ENCODE measurements at regions not wholly inside any gene's neighbourhood (a gene's known extent, or its start where the extent isn't known, plus 50 kb on each side); places are given as distances from the start of the nearest gene placed in this dataset.

DNA sequence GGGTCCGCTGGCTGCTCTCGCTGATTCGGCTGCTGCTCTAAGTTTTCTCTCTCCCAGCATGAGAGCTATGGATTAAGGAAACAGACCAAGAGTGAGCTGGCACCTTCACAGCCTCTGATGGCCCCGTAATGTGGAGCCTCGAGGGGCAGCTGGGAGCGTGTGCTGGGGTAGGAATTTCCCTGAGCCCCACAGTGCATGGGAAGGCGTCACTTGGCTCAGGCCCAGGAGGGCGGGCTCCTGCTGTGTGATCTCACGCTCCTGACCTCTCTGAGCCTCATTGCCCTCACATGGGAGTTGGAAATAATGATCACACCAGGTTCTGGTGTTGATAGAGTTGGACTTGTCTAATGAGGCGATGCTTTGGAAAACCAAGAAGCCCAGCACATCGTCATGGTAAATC lies 238.6 kb upstream of the CRY1 start:
- no peaks in the 10 kb centered on the region for H3K4me1 ChIP-seq (ENCODE audit: control insufficient read depth in 1 of 2, insufficient read depth in 2 of 2, low read length in 2 of 2)
- intact Hi-C loops (cut with DNase I), result no loop called here
- DNase-seq (no peak), ATAC-seq (ENCODE audit: low FRiP score) (no peak)
- no peaks in the 10 kb centered on the region for H3K36me3 ChIP-seq (ENCODE audit: control insufficient read depth in 1 of 2, insufficient read depth in 2 of 2, low read length in 1 of 2)
- no peak overlapping the region for H3K4me3 ChIP-seq (ENCODE audit: low read length in 2 of 2)
- H3K27me3 ChIP-seq (ENCODE audit: control insufficient read depth in 1 of 2, insufficient read depth in 2 of 2, low read length in 1 of 2), result peaks cover 0 to 1% of the 10 kb centered on the region in 2 donors
- no peak overlapping the region for H3K27ac ChIP-seq (ENCODE audit: low read depth in 1 of 2, low read length in 2 of 2)
- WGBS, 2 donors, result 63 to 66% methylated on average over 11 of the region's 11 CpGs
- H3K9me3 ChIP-seq (ENCODE audit: control insufficient read depth, low read length), result no peaks in the 10 kb centered on the region

GRCh38 chr12:107332743-107333142 lies 239.4 kb upstream of the CRY1 start:
- H3K4me1 ChIP-seq (ENCODE audit: control insufficient read depth in 1 of 2, insufficient read depth in 2 of 2, low read length in 2 of 2), result no peaks in the 10 kb centered on the region
- DNase-seq (no peak), ATAC-seq (ENCODE audit: low FRiP score) (no peak)
- H3K4me3 ChIP-seq (ENCODE audit: low read length in 2 of 2), result no peak overlapping the region
- H3K9me3 ChIP-seq (ENCODE audit: control insufficient read depth, low read length), result no peaks in the 10 kb centered on the region
- intact Hi-C loops (cut with DNase I), result no loop called here
- 83 to 91% methylated on average over 4 of the region's 4 CpGs for WGBS, 2 donors
- no peak overlapping the region for H3K27ac ChIP-seq (ENCODE audit: low read depth in 1 of 2, low read length in 2 of 2)
- H3K36me3 ChIP-seq (ENCODE audit: control insufficient read depth in 1 of 2, insufficient read depth in 2 of 2, low read length in 1 of 2), result no peaks in the 10 kb centered on the region
- H3K27me3 ChIP-seq (ENCODE audit: control insufficient read depth in 1 of 2, insufficient read depth in 2 of 2, low read length in 1 of 2), result peaks cover 0 to 1% of the 10 kb centered on the region in 2 donors

DNA sequence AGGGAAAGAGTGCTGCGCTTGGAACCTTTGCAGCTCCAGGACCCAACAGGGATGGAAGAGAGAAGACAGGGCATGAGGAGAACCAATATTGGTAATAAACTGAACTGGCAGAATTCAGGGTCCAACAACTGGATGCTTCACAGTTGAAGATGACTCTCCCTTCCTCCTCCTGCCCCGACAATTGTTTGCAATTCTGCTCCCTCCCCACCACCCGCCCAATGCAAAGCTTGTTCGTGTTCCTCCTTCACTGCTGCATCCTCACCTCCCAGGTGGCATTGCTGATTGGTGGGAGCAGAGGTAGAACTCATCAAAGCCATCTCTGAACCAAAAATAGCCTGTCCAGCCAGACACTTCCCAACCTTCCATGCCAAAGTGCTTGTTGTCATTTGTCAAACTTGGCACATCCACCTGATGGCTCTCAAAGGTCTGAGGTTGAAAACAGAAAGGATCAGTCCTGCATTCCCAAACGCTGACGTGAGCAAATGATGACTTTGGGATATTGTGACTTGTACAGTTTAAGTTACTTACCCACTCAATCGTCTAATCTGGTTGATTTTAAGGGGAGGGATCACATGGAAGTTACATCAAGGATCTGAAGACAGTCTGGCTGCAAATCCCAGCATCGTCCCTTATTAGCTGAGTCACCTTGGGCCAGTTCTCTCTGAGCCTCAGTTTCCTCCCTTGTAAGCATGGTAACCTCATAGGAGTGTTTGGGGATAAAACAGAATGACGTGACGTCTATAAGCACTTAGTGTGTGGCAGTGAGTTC lies 242.6 kb upstream of the CRY1 start:
- WGBS, 2 donors, result 81 to 88% methylated on average over 10 of the region's 10 CpGs
- Histone ChIP-seq H3K9me3 (ENCODE audit: control insufficient read depth, low read length) (no peaks in the 10 kb centered on the region), H3K27ac (ENCODE audit: low read depth in 1 of 2, low read length in 2 of 2) (no peak overlapping the region), H3K4me1 (ENCODE audit: control insufficient read depth in 1 of 2, insufficient read depth in 2 of 2, low read length in 2 of 2) (no peaks in the 10 kb centered on the region), H3K4me3 (ENCODE audit: low read length in 2 of 2) (no peak overlapping the region), H3K27me3 (ENCODE audit: control insufficient read depth in 1 of 2, insufficient read depth in 2 of 2, low read length in 1 of 2) (peaks cover 0 to 3% of the 10 kb centered on the region in 2 donors), H3K36me3 (ENCODE audit: control insufficient read depth in 1 of 2, insufficient read depth in 2 of 2, low read length in 1 of 2) (no peaks in the 10 kb centered on the region)
- intact Hi-C loops (cut with DNase I), result no loop called here
- ATAC-seq (ENCODE audit: low FRiP score), result no peak
- DNase-seq, result no peak

- Histone ChIP-seq H3K4me3 (ENCODE audit: low read length in 2 of 2) (no peak overlapping the region), H3K9me3 (ENCODE audit: control insufficient read depth, low read length) (no peaks in the 10 kb centered on the region), H3K4me1 (ENCODE audit: control insufficient read depth in 1 of 2, insufficient read depth in 2 of 2, low read length in 2 of 2) (no peaks in the 10 kb centered on the region), H3K27ac (ENCODE audit: low read depth in 1 of 2, low read length in 2 of 2) (no peak overlapping the region), H3K36me3 (ENCODE audit: control insufficient read depth in 1 of 2, insufficient read depth in 2 of 2, low read length in 1 of 2) (no peaks in the 10 kb centered on the region), H3K27me3 (ENCODE audit: control insufficient read depth in 1 of 2, insufficient read depth in 2 of 2, low read length in 1 of 2) (peaks cover 0 to 3% of the 10 kb centered on the region in 2 donors)
- intact Hi-C loops (cut with DNase I), result no loop called here
- ATAC-seq (ENCODE audit: low FRiP score) (no peak), DNase-seq (no peak)
- 70 to 75% methylated on average over 4 of the region's 4 CpGs for WGBS, 2 donors
These were observed 243.3 kb upstream of the CRY1 start for GRCh38 chr12:107336695-107337094.

DNA sequence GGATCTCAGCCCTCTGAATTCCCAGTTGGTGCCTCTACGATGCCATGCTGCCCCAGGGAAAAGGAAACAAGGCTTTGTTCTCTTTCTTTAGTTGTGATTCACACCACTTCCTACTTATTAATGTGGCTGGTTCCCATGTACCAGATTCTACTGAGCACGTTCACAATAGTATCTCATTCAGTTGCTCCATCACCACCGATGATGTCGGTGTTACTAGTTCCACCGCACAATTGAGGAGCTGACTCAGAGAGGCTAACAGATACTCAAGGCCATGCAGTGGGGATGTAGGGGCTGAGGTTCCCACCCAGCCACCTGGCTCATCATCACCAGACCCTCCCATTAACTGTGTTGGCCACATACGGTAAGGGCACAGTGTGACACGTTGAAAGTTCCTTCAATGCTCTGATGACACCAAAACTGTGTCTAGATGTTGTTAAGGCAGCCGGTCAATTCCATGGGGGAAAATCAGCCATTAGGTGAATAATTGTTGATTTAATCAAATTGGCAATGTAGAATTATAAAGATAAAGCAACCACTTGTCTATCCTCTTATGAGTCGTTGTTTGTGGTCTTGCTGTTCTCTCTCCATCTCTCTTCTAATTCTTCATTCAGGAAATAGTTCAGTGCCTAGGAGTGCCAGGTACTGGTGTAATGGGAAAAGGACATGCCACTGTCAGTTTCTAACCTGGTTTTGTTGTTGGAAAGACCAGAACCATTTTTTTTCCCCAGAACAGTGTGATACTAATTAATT lies 244.2 kb upstream of the CRY1 start:
- no peak for DNase-seq
- no peaks in the 10 kb centered on the region for H3K4me1 ChIP-seq (ENCODE audit: control insufficient read depth in 1 of 2, insufficient read depth in 2 of 2, low read length in 2 of 2)
- H3K4me3 ChIP-seq (ENCODE audit: low read length in 2 of 2), result no peak overlapping the region
- ATAC-seq (ENCODE audit: low FRiP score), result no peak
- 89 to 93% methylated on average over 9 of the region's 9 CpGs for WGBS, 2 donors
- H3K9me3 ChIP-seq (ENCODE audit: control insufficient read depth, low read length), result no peaks in the 10 kb centered on the region
- no peaks in the 10 kb centered on the region for H3K36me3 ChIP-seq (ENCODE audit: control insufficient read depth in 1 of 2, insufficient read depth in 2 of 2, low read length in 1 of 2)
- no peak overlapping the region for H3K27ac ChIP-seq (ENCODE audit: low read depth in 1 of 2, low read length in 2 of 2)
- peaks cover 0 to 3% of the 10 kb centered on the region in 2 donors for H3K27me3 ChIP-seq (ENCODE audit: control insufficient read depth in 1 of 2, insufficient read depth in 2 of 2, low read length in 1 of 2)
- intact Hi-C loops (cut with DNase I), result no loop called here

- WGBS, 2 donors, result 39 to 48% methylated on average over 4 of the region's 4 CpGs
- DNase-seq (no peak), ATAC-seq (ENCODE audit: low FRiP score) (no peak)
- H3K9me3 ChIP-seq (ENCODE audit: control insufficient read depth, low read length), result peaks cover 2% of the 10 kb centered on the region
- H3K27ac ChIP-seq (ENCODE audit: low read depth in 1 of 2, low read length in 2 of 2), result no peak overlapping the region
- no peak overlapping the region for H3K4me3 ChIP-seq (ENCODE audit: low read length in 2 of 2)
- H3K27me3 ChIP-seq (ENCODE audit: control insufficient read depth in 1 of 2, insufficient read depth in 2 of 2, low read length in 1 of 2), result peaks cover 0 to 3% of the 10 kb centered on the region in 2 donors
- H3K4me1 ChIP-seq (ENCODE audit: control insufficient read depth in 1 of 2, insufficient read depth in 2 of 2, low read length in 2 of 2), result no peaks in the 10 kb centered on the region
- intact Hi-C loops (cut with DNase I), result no loop called here
- no peaks in the 10 kb centered on the region for H3K36me3 ChIP-seq (ENCODE audit: control insufficient read depth in 1 of 2, insufficient read depth in 2 of 2, low read length in 1 of 2)
These were observed 246.1 kb upstream of the CRY1 start for GRCh38 chr12:107339487-107339886.

GRCh38 chr12:107339932-107340331 lies 246.6 kb upstream of the CRY1 start:
- H3K4me3 ChIP-seq (ENCODE audit: low read length in 2 of 2), result no peak overlapping the region
- peaks cover 2% of the 10 kb centered on the region for H3K9me3 ChIP-seq (ENCODE audit: control insufficient read depth, low read length)
- ATAC-seq (ENCODE audit: low FRiP score), result no peak
- WGBS, 2 donors, result 74 to 78% methylated on average over 2 of the region's 2 CpGs
- DNase-seq, result no peak
- no peak overlapping the region for H3K27ac ChIP-seq (ENCODE audit: low read depth in 1 of 2, low read length in 2 of 2)
- H3K36me3 ChIP-seq (ENCODE audit: control insufficient read depth in 1 of 2, insufficient read depth in 2 of 2, low read length in 1 of 2), result no peaks in the 10 kb centered on the region
- peaks cover 0 to 3% of the 10 kb centered on the region in 2 donors for H3K27me3 ChIP-seq (ENCODE audit: control insufficient read depth in 1 of 2, insufficient read depth in 2 of 2, low read length in 1 of 2)
- intact Hi-C loops (cut with DNase I), result no loop called here
- H3K4me1 ChIP-seq (ENCODE audit: control insufficient read depth in 1 of 2, insufficient read depth in 2 of 2, low read length in 2 of 2), result no peaks in the 10 kb centered on the region

GRCh38 chr12:107340898-107341297 lies 247.5 kb upstream of the CRY1 start:
- Histone ChIP-seq H3K9me3 (ENCODE audit: control insufficient read depth, low read length) (peaks cover 2% of the 10 kb centered on the region), H3K4me1 (ENCODE audit: control insufficient read depth in 1 of 2, insufficient read depth in 2 of 2, low read length in 2 of 2) (no peaks in the 10 kb centered on the region), H3K27ac (ENCODE audit: low read depth in 1 of 2, low read length in 2 of 2) (no peak overlapping the region), H3K27me3 (ENCODE audit: control insufficient read depth in 1 of 2, insufficient read depth in 2 of 2, low read length in 1 of 2) (peaks cover 0 to 3% of the 10 kb centered on the region in 2 donors), H3K36me3 (ENCODE audit: control insufficient read depth in 1 of 2, insufficient read depth in 2 of 2, low read length in 1 of 2) (no peaks in the 10 kb centered on the region), H3K4me3 (ENCODE audit: low read length in 2 of 2) (no peak overlapping the region)
- ATAC-seq (ENCODE audit: low FRiP score) (no peak), DNase-seq (no peak)
- intact Hi-C loops (cut with DNase I), result no loop called here
- WGBS, 2 donors, result 88 to 89% methylated on average over 5 of the region's 5 CpGs
